K562 (cell line): ENCODE measurements at regions not wholly inside any gene's neighbourhood (a gene's known extent, or its start where the extent isn't known, plus 50 kb on each side); places are given as distances from the start of the nearest gene placed in this dataset.

Experiments used
- ATAC-seq: fragments of 200-7000 bp; cut with Tn5 transposase; 3 replicates; pipeline ENCODE4 v1.9.1; 2020; ENCODE audit warnings: moderate library complexity
- BruUV-seq: library from RNA; stranded (reverse); fragments of 400-500 nt; replicated peaks from 2 replicates; lab custom pipeline; 2021; lab: Mats Ljungman, UMichigan
- CTCF ChIA-PET: fragments of 300-600 bp; formaldehyde crosslinking; extraction: SDS; loops from one replicate; lab custom pipeline; 2021; ENCODE audit warnings: low intra/inter-chr PET ratio; lab: Yijun Ruan, JAX
- POLR2A ChIA-PET: fragments of 300-600, 350-650 bp; sonication (Branson Sonifier 250); formaldehyde crosslinking; extraction: SDS; loops from one replicate; lab custom pipeline; 2021; ENCODE audit warnings: antibody characterized with exemption, inconsistent platforms; lab: Yijun Ruan, JAX
- DNase-seq, 4 experiments: peaks; one replicate each; pipeline versions ENCODE4 v3.0.0 to v3.0.0-alpha.2; 2011 to 2018; ENCODE audit warnings: low spot score in 3 of 4, mixed read lengths in 3 of 4; ENCODE audit errors: extremely low read depth in 1 of 4
- FAIRE-seq: peaks from 2 replicates; lab custom pipeline; 2011; peaks lifted over from hg19 to GRCh38; lab: Jason Lieb, UNC
- H2AFZ ChIP-seq: 2 replicates; pipeline ENCODE4 v1.6.0; 2011; ENCODE audit warnings: low read depth, low read length, control low read depth, inconsistent platforms
- H3K27ac ChIP-seq: fragments of 200-600 bp; 3 replicates; pipeline ENCODE4 v1.8.0; 2011; ENCODE audit warnings: low read depth, mild to moderate bottlenecking, control low read depth, inconsistent platforms, low read length, moderate library complexity, mixed read lengths; ENCODE audit errors: extremely low read depth
- H3K27me3 ChIP-seq, 2 experiments: fragments of 300-600 bp in 1 of 2; 2 replicates in 1 of 2; 3 replicates in 1 of 2; pipeline versions ENCODE4 v1.6.0 to v1.8.0; 2011; ENCODE audit warnings: inconsistent platforms in 2 of 2, low read length in 2 of 2, mild to moderate bottlenecking in 1 of 2, mixed read lengths in 1 of 2, moderate library complexity in 1 of 2; ENCODE audit not compliant: control insufficient read depth in 2 of 2, insufficient read depth in 2 of 2
- H3K36me3 ChIP-seq: fragments of 300-600 bp; 3 replicates; pipeline ENCODE4 v1.8.0; 2011; ENCODE audit warnings: mild to moderate bottlenecking, low read length, inconsistent platforms; ENCODE audit not compliant: control insufficient read depth, insufficient read depth
- H3K4me1 ChIP-seq, 2 experiments: fragments of 200-600 bp in 1 of 2; replicated peaks in 1 of 2; 2 replicates in 1 of 2; 3 replicates in 1 of 2; pipeline versions ENCODE4 v1.5.1 to v1.8.0; 2011; ENCODE audit warnings: inconsistent platforms in 2 of 2, low read length in 2 of 2, mild to moderate bottlenecking in 1 of 2, mixed read lengths in 1 of 2, moderate library complexity in 1 of 2; ENCODE audit not compliant: control insufficient read depth in 2 of 2, insufficient read depth in 2 of 2
- H3K4me2 ChIP-seq: 2 replicates; pipeline ENCODE4 v1.6.1; 2011; ENCODE audit warnings: low read length, control low read depth, inconsistent platforms, mixed read lengths; ENCODE audit not compliant: insufficient read depth
- H3K4me3 ChIP-seq: fragments of 200-600 bp; sonication (generic), shearing (Covaris generic); 2 replicates; pipeline ENCODE4 v1.5.1; 2016; ENCODE audit warnings: control low read depth, inconsistent platforms
- H3K79me2 ChIP-seq: fragments of 200-600 bp; 3 replicates; pipeline ENCODE4 v1.8.0; 2011; ENCODE audit warnings: low read length, inconsistent platforms; ENCODE audit not compliant: control insufficient read depth, insufficient read depth
- H3K9ac ChIP-seq, 2 experiments: 2 replicates each; pipeline versions ENCODE4 v1.6.0 to v1.6.1; 2011; ENCODE audit warnings: low read depth in 2 of 2, low read length in 2 of 2, control low read depth in 1 of 2, inconsistent platforms in 1 of 2, mild to moderate bottlenecking in 1 of 2, mixed read lengths in 1 of 2; ENCODE audit not compliant: insufficient read depth in 1 of 2
- H3K9me1 ChIP-seq: one replicate; pipeline ENCODE4 v1.6.0; 2011; ENCODE audit warnings: inconsistent platforms, mild to moderate bottlenecking, low read length, moderate library complexity; ENCODE audit not compliant: control insufficient read depth, insufficient read depth
- H3K9me3 ChIP-seq: replicated peaks from 2 replicates; pipeline ENCODE4 v1.5.1; 2011; ENCODE audit warnings: low read depth, low read length, inconsistent platforms; ENCODE audit not compliant: control insufficient read depth, insufficient read depth
- H4K20me1 ChIP-seq: replicated peaks from 2 replicates; pipeline ENCODE4 v1.6.1; 2011; ENCODE audit warnings: low read length, inconsistent platforms, mixed read lengths; ENCODE audit not compliant: control insufficient read depth, insufficient read depth
- CBX5 ChIP-seq: IDR thresholded peaks from 2 replicates; pipeline ENCODE4 v1.6.1; 2014; ENCODE audit warnings: low read depth, borderline replicate concordance
- EP400 ChIP-seq: fragments of 450-650 bp; IDR thresholded peaks from 2 replicates; pipeline ENCODE4 v1.6.1; 2017; ENCODE audit warnings: antibody characterized with exemption, mild to moderate bottlenecking, moderate library complexity
- SFPQ ChIP-seq: fragments of 200-400 bp; formaldehyde crosslinking; IDR thresholded peaks from 2 replicates; pipeline ENCODE4 v1.6.1; 2017; ENCODE audit warnings: mild to moderate bottlenecking, low read depth, low read length, moderate library complexity
- TRIM28 ChIP-seq: fragments of 450-650 bp; IDR thresholded peaks from 2 replicates; pipeline ENCODE4 v1.6.1; 2017
- U2AF2 ChIP-seq: fragments of 200-400 bp; formaldehyde crosslinking; optimal IDR thresholded peaks from 2 replicates; pipeline ENCODE3; 2017; ENCODE audit warnings: low read depth, mild to moderate bottlenecking, low read length
- ZBTB9 ChIP-seq: fragments of 450-650 bp; formaldehyde crosslinking; IDR thresholded peaks from 2 replicates; pipeline ENCODE4 v1.4.0; 2020; ENCODE audit warnings: mild to moderate bottlenecking, moderate library complexity
- ZFPM2 ChIP-seq: fragments of 250-450 bp; sonication (Bioruptor Pico); IDR thresholded peaks from 2 replicates; pipeline ENCODE4 v1.5.1; 2022; ENCODE audit warnings: mild to moderate bottlenecking
- ZNF436 ChIP-seq: fragments of 250-450, 450-650 bp; sonication (Bioruptor Pico); formaldehyde crosslinking; IDR thresholded peaks from 2 replicates; pipeline ENCODE4 v1.7.0; 2020; ENCODE audit warnings: mild to moderate bottlenecking
- WGBS: fragments of 100-300 bp; shearing (Covaris generic); methylation state at CpG from one replicate; pipeline ENCODE4 v1.1.6; 2016; ENCODE audit warnings: low coverage, mixed read lengths; ENCODE audit not compliant: insufficient coverage; ENCODE audit errors: missing lambda C conversion rate; 5-methylcytosine and 5-hydroxymethylcytosine counted together
- in situ Hi-C: fragments of 300-500 bp; cut with MboI; formaldehyde crosslinking; loops from 4 replicates; pipeline ENCODE4 v1.15.0; 2018; ENCODE audit warnings: inconsistent platforms, mixed read lengths
- intact Hi-C: fragments of 100-400 bp; cut with micrococcal nuclease; formaldehyde crosslinking; loops from 2 replicates; pipeline ENCODE4 v1.14.2; 2022

- H3K9me1 ChIP-seq, result no peaks in the 10 kb centered on the region
- no peak overlapping the region for H3K27ac ChIP-seq
- no peak overlapping the region for H3K4me3 ChIP-seq
- H3K27me3 ChIP-seq, result no peaks in the 10 kb centered on the region
- H4K20me1 ChIP-seq, result no peaks in the 10 kb centered on the region
- H3K9ac ChIP-seq, result no peak overlapping the region
- H2AFZ ChIP-seq, result no peak overlapping the region
- no TSS peak for BruUV-seq
- in situ Hi-C loops, result no loop called here
- TF ChIP-seq ZNF436 (CRISPR knock-in tag), result no peak
- no peak for TF ChIP-seq ZBTB9
- TF ChIP-seq TRIM28, result no peak
- TF ChIP-seq U2AF2, result no peak
- no peak for TF ChIP-seq EP400
- TF ChIP-seq CBX5, result no peak
- no peak for TF ChIP-seq ZFPM2 (CRISPR knock-in tag)
- TF ChIP-seq SFPQ, result no peak
- 2% methylated on average over 4 of the region's 4 CpGs for WGBS
- H3K36me3 ChIP-seq, result no peaks in the 10 kb centered on the region
- FAIRE-seq (no peak), ATAC-seq (no peak), DNase-seq (no peak)
- intact Hi-C loops, result no loop called here
- H3K9me3 ChIP-seq, result no peaks in the 10 kb centered on the region
- no peak overlapping the region for H3K4me2 ChIP-seq
- CTCF ChIA-PET, result no interaction called here
- no peaks in the 10 kb centered on the region for H3K4me1 ChIP-seq
- H3K79me2 ChIP-seq, result no peaks in the 10 kb centered on the region
- POLR2A ChIA-PET, result interaction anchor here (0.6 kb wide), 1 partner anchor 714 kb away, joined by 3 read pairs; no protein-coding TSS in a partner anchor
Observed at GRCh38 chr4:136967069-136967468, 565.2 kb downstream of the PCDH18 start.
